ENCODE measurements at regions not wholly inside any gene's neighbourhood (a gene's known extent, or its start where the extent isn't known, plus 50 kb on each side); places are given as distances from the start of the nearest gene placed in this dataset.

- TF ChIP-seq, protein P1, sequence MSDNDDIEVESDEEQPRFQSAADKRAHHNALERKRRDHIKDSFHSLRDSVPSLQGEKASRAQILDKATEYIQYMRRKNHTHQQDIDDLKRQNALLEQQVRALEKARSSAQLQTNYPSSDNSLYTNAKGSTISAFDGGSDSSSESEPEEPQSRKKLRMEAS (IDR thresholded peaks at IDR 0.05; ENCODE audit: low read depth): no peak
- TF ChIP-seq CTCF (IDR thresholded peaks at IDR 0.05) (no peak), TCF12 (IDR thresholded peaks at IDR 0.05) (no peak)
These were observed 353.8 kb downstream of the HAO1 start for GRCh38 chr20:7586481-7586880.
